IMR-90 (cell line): ENCODE measurements at regions not wholly inside any gene's neighbourhood (a gene's known extent, or its start where the extent isn't known, plus 50 kb on each side); places are given as distances from the start of the nearest gene placed in this dataset.
"Not testable (repeated sequence)": the region's sequence is repeated elsewhere in the genome, so short reads cannot be mapped to it uniquely, and the experiment has no call there.

Source experiments
- ATAC-seq: fragments of 200-7000 bp; cut with Tn5 transposase; 2 replicates; pipeline ENCODE4 v1.9.1; 2020; ENCODE audit warnings: low read depth, mild to moderate bottlenecking, moderate library complexity
- BruUV-seq: library from RNA; stranded (reverse); fragments of 400-500 nt; replicated peaks from 2 replicates; lab custom pipeline; 2021; lab: Mats Ljungman, UMichigan
- CTCF ChIA-PET: fragments of 300-600 bp; formaldehyde crosslinking; extraction: SDS; loops from one replicate; lab custom pipeline; 2021; ENCODE audit warnings: antibody characterized with exemption; lab: Yijun Ruan, JAX
- POLR2A ChIA-PET: fragments of 300-600 bp; sonication (Branson Sonifier 250); formaldehyde crosslinking; loops from one replicate; lab custom pipeline; 2022; ENCODE audit warnings: antibody characterized with exemption; ENCODE audit not compliant: unreplicated experiment; lab: Charles Lee
- DNase-seq: peaks from one replicate; pipeline ENCODE4 v3.0.0; 2013
- H2AFZ ChIP-seq: replicated peaks from 2 replicates; pipeline ENCODE3; 2013; ENCODE audit warnings: low read length, mild to moderate bottlenecking; ENCODE audit not compliant: poor library complexity
- H2AK5ac ChIP-seq: 2 replicates; pipeline ENCODE4 v1.6.1; 2013; ENCODE audit warnings: low read depth, low read length, inconsistent platforms
- H2AK9ac ChIP-seq: replicated peaks from 2 replicates; pipeline ENCODE3; 2013; ENCODE audit warnings: mild to moderate bottlenecking, low read depth, low read length, moderate library complexity; ENCODE audit not compliant: poor library complexity
- H2BK120ac ChIP-seq: 2 replicates; pipeline ENCODE4 v1.6.1; 2013; ENCODE audit warnings: low read depth, low read length, inconsistent platforms
- H2BK15ac ChIP-seq: 3 replicates; pipeline ENCODE4 v1.6.1; 2013; ENCODE audit warnings: low read depth, low read length, inconsistent platforms
- H2BK20ac ChIP-seq: 2 replicates; pipeline ENCODE4 v1.6.1; 2013; ENCODE audit warnings: low read depth, mild to moderate bottlenecking, inconsistent platforms, low read length, moderate library complexity
- H2BK5ac ChIP-seq: 2 replicates; pipeline ENCODE4 v1.6.1; 2013; ENCODE audit warnings: mild to moderate bottlenecking, low read depth, low read length, inconsistent platforms; ENCODE audit not compliant: poor library complexity, severe bottlenecking
- H3K14ac ChIP-seq: replicated peaks from 2 replicates; pipeline ENCODE4 v1.6.1; 2013; ENCODE audit warnings: low read depth, low read length, inconsistent platforms
- H3K18ac ChIP-seq: 2 replicates; pipeline ENCODE4 v1.6.1; 2013; ENCODE audit warnings: low read depth, low read length, control low read depth
- H3K23ac ChIP-seq: 2 replicates; pipeline ENCODE4 v1.6.1; 2013; ENCODE audit warnings: low read depth, low read length, inconsistent platforms
- H3K27ac ChIP-seq: 2 replicates; pipeline ENCODE4 v1.5.1; 2013; ENCODE audit warnings: mild to moderate bottlenecking, control low read depth, low read length; ENCODE audit not compliant: insufficient read depth
- H3K27me3 ChIP-seq: 2 replicates; pipeline ENCODE4 v1.6.1; 2013; ENCODE audit warnings: low read length; ENCODE audit not compliant: control insufficient read depth, insufficient read depth
- H3K36me3 ChIP-seq: 2 replicates; pipeline ENCODE4 v1.6.1; 2013; ENCODE audit warnings: low read length, mixed read lengths; ENCODE audit not compliant: control insufficient read depth, insufficient read depth
- H3K4ac ChIP-seq: 2 replicates; pipeline ENCODE4 v1.6.1; 2013; ENCODE audit warnings: low read depth, low read length, inconsistent platforms
- H3K4me1 ChIP-seq: 2 replicates; pipeline ENCODE4 v1.6.1; 2013; ENCODE audit warnings: low read length, mixed read lengths; ENCODE audit not compliant: control insufficient read depth, insufficient read depth
- H3K4me2 ChIP-seq: 2 replicates; pipeline ENCODE4 v1.6.1; 2013; ENCODE audit warnings: low read depth, mild to moderate bottlenecking, control low read depth, low read length, moderate library complexity
- H3K4me3 ChIP-seq: 2 replicates; pipeline ENCODE4 v1.5.1; 2013; ENCODE audit warnings: low read depth, mild to moderate bottlenecking, control low read depth, low read length, moderate library complexity; ENCODE audit not compliant: insufficient read depth
- H3K56ac ChIP-seq: 2 replicates; pipeline ENCODE4 v1.6.1; 2013; ENCODE audit warnings: low read length, inconsistent platforms; ENCODE audit not compliant: insufficient read depth; ENCODE audit errors: extremely low read depth
- H3K79me1 ChIP-seq, 2 experiments: 2 replicates each; pipeline ENCODE4 v1.6.1; 2013; ENCODE audit warnings: low read length in 2 of 2, inconsistent platforms in 1 of 2, low read depth in 1 of 2
- H3K9ac ChIP-seq: 2 replicates; pipeline ENCODE4 v1.6.1; 2013; ENCODE audit warnings: low read depth, low read length, control low read depth
- H3K9me1 ChIP-seq: 2 replicates; pipeline ENCODE4 v1.6.1; 2013; ENCODE audit warnings: low read length, inconsistent platforms; ENCODE audit not compliant: insufficient read depth
- H3K9me3 ChIP-seq: 2 replicates; pipeline ENCODE4 v1.6.1; 2013; ENCODE audit warnings: low read length; ENCODE audit not compliant: control insufficient read depth, insufficient read depth
- H4K20me1 ChIP-seq: 2 replicates; pipeline ENCODE4 v1.6.1; 2013; ENCODE audit warnings: low read length, inconsistent platforms; ENCODE audit not compliant: insufficient read depth
- H4K5ac ChIP-seq: 2 replicates; pipeline ENCODE4 v1.6.1; 2013; ENCODE audit warnings: mild to moderate bottlenecking, low read depth, low read length, control low read depth
- H4K8ac ChIP-seq, 2 experiments: 2 replicates each; pipeline ENCODE4 v1.6.1; 2013; ENCODE audit warnings: low read depth in 2 of 2, low read length in 2 of 2, control low read depth in 1 of 2, inconsistent platforms in 1 of 2
- H4K91ac ChIP-seq: 2 replicates; pipeline ENCODE4 v1.6.1; 2013; ENCODE audit warnings: low read depth, low read length, inconsistent platforms; ENCODE audit not compliant: insufficient read depth
- WGBS, 2 experiments: methylation state at CpG; one replicate each; pipeline versions ENCODE4 v1.1.5 to v1.1.7; 2013; ENCODE audit warnings: missing lambda C conversion rate in 2 of 2; ENCODE audit not compliant: insufficient read length in 1 of 2; ENCODE audit errors: extremely low coverage in 2 of 2; 5-methylcytosine and 5-hydroxymethylcytosine counted together
- dilution Hi-C: fragments of 300-500 bp; cut with HindIII; formaldehyde crosslinking; loops from one replicate; pipeline ENCODE4 v1.14.3; 2018; ENCODE audit warnings: low sequenced_read_pairs; ENCODE audit not compliant: unreplicated experiment
- in situ Hi-C: fragments of 300-500 bp; cut with MboI; formaldehyde crosslinking; loops from 3 replicates; pipeline ENCODE4 v1.14.3; 2019; ENCODE audit warnings: low sequenced_read_pairs, inconsistent platforms, mixed read lengths
- intact Hi-C: fragments of 100-400 bp; cut with micrococcal nuclease; formaldehyde crosslinking; loops from 2 replicates; pipeline ENCODE4 v1.10.0; 2022

DNA sequence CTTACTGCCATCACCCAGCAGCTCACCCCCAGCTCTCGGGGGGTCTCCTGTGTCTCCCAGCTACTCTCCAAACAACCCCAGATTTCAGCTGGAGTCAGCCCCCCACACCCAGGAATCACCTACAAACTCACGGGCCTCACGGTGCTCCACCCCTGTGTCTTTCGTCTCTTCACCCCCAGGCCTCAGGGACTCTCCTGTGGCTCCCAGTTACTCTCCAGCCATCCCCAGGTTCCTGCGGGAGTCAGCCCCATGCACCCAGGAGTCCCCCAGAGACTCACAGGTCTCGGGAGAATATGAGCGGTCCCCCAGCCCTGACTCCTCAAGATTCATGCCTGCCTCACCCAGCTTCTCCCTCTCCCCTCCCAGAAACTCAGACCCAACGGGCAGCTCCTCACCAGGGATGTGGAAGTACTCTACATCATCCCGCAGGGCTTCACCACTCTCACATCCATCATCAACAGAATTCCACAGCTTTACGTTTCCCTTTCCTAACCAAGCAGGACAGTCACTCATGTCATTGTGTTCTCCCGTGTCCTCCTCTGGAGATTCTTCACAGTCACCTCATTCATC, 527.6 kb downstream of the CWH43 start:
- dilution Hi-C loops, POLR2A ChIA-PET, H3K18ac ChIP-seq, ATAC-seq, H2AK5ac ChIP-seq, H3K56ac ChIP-seq, H4K20me1 ChIP-seq, intact Hi-C loops, H2BK15ac ChIP-seq, H4K8ac ChIP-seq, H3K9me1 ChIP-seq, H4K91ac ChIP-seq, H3K4me1 ChIP-seq, H3K4me2 ChIP-seq, H3K36me3 ChIP-seq, H3K27ac ChIP-seq, in situ Hi-C loops, H2AFZ ChIP-seq, H3K23ac ChIP-seq, H2AK9ac ChIP-seq, H3K27me3 ChIP-seq, H3K14ac ChIP-seq, H2BK20ac ChIP-seq, BruUV-seq, H3K4me3 ChIP-seq, H4K5ac ChIP-seq, H2BK120ac ChIP-seq, H3K9ac ChIP-seq, DNase-seq, H3K79me1 ChIP-seq, H3K4ac ChIP-seq, H2BK5ac ChIP-seq, CTCF ChIA-PET: not testable (repeated sequence)
- H3K9me3 ChIP-seq, result peaks cover 28% of the 10 kb centered on the region
- WGBS, 2 experiments, result no CpG with 5 or more reads among the region's 11 CpGs

DNA sequence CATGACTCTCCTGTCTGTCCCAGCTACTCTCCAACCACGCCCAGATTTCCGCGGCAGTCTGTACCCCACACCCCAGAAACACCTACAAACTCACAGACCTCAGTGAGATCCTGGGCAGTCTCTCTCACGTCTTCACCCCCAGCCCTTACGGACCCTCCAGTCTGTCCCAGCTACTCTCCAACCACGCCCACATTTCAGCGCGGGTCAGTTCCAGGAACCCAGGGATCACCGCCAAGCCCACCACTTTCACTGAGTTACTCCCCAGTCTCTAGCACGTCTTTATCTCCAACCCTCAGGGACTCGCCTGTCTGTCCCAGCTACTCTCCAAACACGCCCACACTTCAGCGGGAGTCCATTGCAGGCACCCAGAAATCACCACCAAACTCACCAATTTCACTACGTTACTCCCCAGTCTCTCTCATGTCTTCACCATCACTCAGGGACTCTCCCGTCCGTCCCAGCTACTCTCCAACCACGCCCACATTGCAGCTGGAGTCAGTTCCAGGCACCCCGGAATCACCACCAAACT, 528.2 kb downstream of the CWH43 start:
- H3K14ac ChIP-seq, H3K18ac ChIP-seq, POLR2A ChIA-PET, H4K91ac ChIP-seq, H2BK120ac ChIP-seq, H3K9ac ChIP-seq, H2BK15ac ChIP-seq, H3K56ac ChIP-seq, ATAC-seq, H3K4me3 ChIP-seq, H4K8ac ChIP-seq, H2BK5ac ChIP-seq, H3K4ac ChIP-seq, H3K9me1 ChIP-seq, H4K20me1 ChIP-seq, H3K23ac ChIP-seq, H3K36me3 ChIP-seq, H3K4me1 ChIP-seq, dilution Hi-C loops, in situ Hi-C loops, H2AK5ac ChIP-seq, BruUV-seq, intact Hi-C loops, H3K27ac ChIP-seq, H4K5ac ChIP-seq, H2BK20ac ChIP-seq, CTCF ChIA-PET, H3K4me2 ChIP-seq, H3K79me1 ChIP-seq, H3K27me3 ChIP-seq, H2AK9ac ChIP-seq, H2AFZ ChIP-seq: not testable (repeated sequence)
- 71% methylated on average over 3 of the region's 18 CpGs; no CpG with 5 or more reads in 1 of the 2 experiments for WGBS, 2 experiments
- peak; percentile 0 for DNase-seq
- peaks cover 28% of the 10 kb centered on the region for H3K9me3 ChIP-seq
